HL-60/S4 (cell line): ENCODE measurements at regions not wholly inside any gene's neighbourhood (a gene's known extent, or its start where the extent isn't known, plus 50 kb on each side); places are given as distances from the start of the nearest gene placed in this dataset.
"Not testable (repeated sequence)": the region's sequence is repeated elsewhere in the genome, so short reads cannot be mapped to it uniquely, and the experiment has no call there.

Experiments used
- in situ Hi-C: fragments of 300-500 bp; cut with MboI; formaldehyde crosslinking; loops from 2 replicates; pipeline ENCODE4 v1.14.3; 2022; ENCODE audit warnings: low sequenced_read_pairs

DNA sequence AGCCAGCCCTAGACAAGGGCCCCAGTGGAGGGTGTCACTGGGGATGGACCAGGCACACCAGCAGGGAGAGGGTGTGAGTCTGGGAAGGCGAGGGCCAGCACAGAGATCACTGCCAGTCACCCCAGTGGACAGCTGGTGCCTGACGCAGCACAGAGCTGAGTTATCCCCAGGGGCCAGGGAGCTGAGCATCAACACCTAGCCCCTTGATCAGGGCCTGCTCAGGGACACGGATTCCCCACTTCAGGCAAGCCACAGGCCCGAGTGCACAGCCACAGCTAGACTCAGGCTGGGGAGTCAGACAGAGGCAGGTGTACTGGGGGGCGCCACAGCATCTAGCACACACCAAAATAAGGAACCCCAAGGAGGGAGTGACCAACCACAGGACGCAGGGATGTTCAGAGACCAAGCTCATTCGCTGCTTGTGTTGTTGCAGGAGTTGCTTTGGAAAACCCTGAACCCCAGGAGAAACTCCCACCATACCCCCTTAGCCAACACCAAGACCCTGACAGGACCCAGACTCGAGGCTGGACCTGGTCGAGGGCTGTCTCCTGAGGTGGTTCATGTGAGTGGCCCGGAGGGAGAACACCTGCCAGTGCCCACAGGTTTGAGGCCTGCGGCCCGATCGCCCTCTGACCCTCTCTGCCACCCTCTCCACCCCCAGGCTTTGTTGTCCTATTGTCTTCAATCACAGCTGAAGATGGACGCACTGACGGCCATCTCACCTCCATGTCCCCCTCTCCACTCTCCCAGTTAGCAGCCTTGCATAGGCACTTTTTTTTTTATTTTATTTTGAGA, 146.8 kb downstream of the TPRA1 start:
- in situ Hi-C loops, result no loop called here

GRCh38 chr3:127442506-127442905, 148.0 kb downstream of the TPRA1 start:
- in situ Hi-C loops, result no loop called here

GRCh38 chr3:127441764-127442163, 148.8 kb downstream of the TPRA1 start:
- in situ Hi-C loops, result no loop called here

DNA sequence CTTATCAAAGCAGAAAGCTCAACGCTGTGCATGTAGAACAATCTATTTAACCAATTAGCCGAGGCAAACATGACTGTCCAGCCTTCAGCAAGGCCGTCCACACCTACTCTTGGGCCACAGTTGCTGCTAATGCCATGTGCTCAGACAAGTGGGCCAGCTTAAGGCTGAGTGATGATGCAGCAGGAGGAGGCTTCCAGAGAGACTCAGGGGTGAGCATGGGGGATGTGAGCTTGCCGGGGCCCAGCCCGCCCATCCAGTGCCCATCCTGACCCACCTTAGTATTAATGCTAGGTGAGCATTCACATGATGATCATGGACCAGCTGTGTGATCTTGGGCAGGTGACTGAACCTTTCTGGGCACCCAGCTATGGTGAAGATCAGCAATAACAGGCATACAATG, 150.1 kb downstream of the TPRA1 start:
- in situ Hi-C loops, result no loop called here

DNA sequence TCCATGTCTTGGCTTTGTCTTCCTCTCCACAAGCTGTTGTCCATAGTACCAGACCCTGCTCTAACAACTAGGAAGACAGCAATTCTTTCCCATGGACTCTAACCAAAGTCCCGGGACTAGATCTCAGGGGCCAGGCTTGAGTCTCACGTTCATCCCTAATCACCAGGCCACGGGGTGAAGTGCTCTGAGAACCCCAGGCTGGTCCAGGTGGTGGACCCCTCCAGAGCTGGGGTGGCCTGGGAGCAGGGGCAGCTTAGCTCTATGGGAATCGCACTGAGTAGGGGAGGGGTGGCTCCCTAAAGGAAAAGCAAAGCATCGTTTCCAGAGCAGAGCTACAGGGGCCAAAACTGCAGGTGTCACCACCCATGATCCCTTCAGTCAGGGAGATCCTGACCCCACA, 150.9 kb downstream of the TPRA1 start:
- in situ Hi-C loops, result no loop called here

- in situ Hi-C loops, result no loop called here
Measured at GRCh38 chr3:127438951-127439350, 151.1 kb upstream of the PRR20G start.

DNA sequence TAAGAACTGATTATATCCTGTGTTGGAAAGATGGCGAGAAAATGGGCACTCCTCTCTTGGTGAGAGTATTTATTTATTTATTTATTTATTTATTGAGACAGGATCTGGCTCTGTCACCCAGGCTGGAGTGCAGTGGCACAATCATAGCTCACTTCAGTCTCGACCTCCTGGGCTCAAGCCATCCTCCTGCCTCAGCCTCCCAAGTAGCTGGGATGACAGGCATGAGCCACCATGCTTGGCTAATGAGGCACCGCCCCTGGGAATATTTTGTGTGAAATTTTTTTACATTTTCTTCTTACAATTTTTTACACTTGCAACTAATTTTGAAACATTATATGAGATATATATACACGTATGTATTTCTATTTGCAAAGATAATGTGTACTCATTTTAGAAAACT, 150.5 kb upstream of the PRR20G start:
- in situ Hi-C loops, result no loop called here

GRCh38 chr3:127435299-127435698, 147.5 kb upstream of the PRR20G start:
- in situ Hi-C loops, result not testable (repeated sequence)

GRCh38 chr3:127431066-127431465, 143.2 kb upstream of the PRR20G start:
- in situ Hi-C loops, result no loop called here

GRCh38 chr3:127428344-127428997, 140.6 kb upstream of the PRR20G start:
- in situ Hi-C loops, result no loop called here

- in situ Hi-C loops, result no loop called here
Measured at GRCh38 chr3:127427666-127428065, 139.8 kb upstream of the PRR20G start.

DNA sequence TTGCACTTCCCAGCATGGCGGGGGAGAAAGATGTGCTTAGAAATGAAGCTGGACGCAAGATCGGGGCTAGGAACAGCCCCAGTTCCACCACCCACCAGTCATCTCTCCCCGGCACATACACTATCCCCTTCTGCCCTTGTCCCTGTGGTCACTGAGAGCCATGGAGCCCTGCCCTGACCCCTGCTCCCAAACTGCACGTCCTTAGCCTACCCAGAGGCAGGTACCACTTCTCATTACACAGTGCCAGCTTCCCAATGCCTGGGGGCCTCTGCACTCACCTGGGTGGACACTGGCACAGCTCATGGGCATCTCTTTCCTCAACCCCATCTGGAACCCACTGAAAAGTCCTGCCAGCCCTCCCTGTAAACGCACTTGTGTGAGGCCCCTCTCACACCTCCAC, 139.3 kb upstream of the PRR20G start:
- in situ Hi-C loops, result no loop called here

DNA sequence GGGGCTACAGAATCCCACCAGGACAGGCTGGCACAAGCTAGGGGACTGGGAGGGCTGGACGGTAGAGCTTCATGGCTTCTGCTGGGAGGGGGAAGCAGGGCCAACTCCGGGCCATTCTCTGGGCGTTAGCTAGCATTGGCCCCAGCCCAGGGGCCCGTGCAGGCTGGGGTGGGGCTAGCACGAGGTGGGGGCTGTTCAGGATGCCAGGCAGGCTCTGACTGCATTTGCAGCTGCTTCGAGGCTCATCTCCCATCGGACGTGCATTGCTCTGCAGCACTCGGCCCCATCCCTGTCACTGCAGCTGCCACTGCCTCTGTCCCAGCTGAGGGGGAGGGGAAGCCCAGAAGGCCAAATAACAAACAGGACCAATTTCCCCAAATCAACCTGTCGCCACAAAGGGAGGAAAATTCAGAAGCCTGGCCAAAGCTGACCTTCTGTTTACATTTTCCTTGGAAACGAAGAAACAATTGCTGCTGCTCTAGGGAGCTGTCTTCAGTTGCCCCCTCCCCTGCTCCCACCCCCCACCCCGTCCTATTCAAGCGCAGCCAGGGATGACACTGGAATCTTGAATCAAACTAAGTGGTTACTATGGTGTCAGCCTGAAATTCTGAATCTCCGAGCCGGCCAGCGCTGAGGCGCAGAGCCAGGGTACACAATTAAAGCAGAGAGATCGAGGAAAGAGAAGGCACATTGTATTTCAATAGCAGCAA, 138.8 kb upstream of the PRR20G start:
- in situ Hi-C loops, result no loop called here

DNA sequence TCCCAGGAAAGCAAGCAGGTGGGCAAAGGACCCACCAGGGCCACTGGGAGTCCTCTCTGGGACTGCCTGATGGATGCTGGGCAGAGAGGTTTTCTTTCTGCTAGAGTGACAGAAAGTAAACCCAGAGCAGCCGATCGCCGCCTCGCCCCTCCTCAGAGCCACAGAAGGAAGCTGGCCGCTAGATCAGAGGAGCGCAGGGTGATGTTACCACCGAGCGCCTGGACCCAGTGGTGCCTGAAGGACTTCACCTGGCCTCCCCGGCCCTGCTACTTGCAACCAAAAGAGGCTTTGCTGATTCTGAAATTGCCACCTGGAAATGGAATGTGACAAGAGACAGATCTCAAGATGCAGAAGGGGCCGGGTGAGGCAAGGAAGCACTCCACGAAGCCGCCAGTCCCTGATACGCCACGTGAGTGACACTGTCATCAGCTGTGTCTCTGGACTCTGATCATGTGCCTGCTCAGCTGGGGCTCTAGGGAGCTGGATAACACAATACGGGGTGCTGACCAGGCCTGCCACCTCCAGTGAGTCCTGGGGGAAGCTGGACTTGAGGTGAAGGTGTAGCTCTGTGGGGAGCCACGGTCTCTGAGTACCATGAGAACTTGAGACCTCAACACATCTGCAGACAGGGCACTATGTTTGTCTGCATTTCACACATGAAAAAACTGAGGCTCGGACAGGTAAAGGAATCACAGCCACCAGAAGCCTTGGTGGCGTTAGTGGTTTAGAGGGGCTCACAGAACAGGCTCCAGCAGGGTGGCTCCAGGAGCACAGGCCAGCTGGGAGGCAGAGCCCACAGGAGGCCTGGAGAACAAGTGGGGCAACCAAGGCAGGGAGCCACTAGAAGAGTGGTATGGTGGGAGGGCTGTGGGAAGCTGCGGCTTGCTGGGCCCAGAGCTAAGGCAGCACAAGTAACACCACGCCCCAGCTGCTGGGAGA, 137.9 kb upstream of the PRR20G start:
- in situ Hi-C loops, result no loop called here

GRCh38 chr3:127424766-127425504, 137.1 kb upstream of the PRR20G start:
- in situ Hi-C loops, result no loop called here

- in situ Hi-C loops, result no loop called here
Measured at GRCh38 chr3:127423856-127424765, 136.3 kb upstream of the PRR20G start.

DNA sequence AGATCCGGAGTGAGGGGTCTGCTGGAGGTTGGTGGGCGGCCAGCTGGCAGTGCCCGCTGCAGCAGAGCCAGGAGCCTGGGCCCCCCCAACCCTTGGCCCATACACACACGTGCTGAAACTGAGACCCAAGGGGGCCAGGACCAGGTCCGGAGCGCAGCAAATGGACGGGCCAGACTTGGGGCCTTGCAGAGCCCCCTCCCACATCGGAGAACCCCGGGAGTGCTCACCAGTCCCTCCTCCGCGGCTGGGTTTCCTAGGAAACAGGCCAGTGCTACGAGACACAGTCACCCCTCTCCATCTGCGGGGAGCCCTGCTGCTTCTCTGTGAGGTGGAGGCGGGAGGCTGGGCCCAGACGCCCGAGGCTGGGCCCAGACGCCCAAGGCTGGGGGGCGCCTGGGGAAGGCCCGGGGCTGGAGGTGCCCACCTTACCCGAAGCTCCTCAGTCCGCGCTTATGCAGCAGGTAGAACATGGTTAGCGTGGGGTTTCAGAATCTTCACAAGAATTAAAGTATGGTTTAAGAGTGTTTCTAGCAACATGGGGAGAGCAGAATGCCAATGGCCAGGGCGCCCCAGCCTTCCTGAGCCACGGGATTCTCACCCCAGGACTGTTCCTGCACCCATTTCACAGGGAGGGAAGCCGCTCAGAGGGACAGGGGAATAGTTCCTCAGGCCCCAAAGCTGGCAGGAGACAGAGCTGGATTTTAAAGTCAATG, 135.0 kb upstream of the PRR20G start:
- in situ Hi-C loops, result no loop called here

DNA sequence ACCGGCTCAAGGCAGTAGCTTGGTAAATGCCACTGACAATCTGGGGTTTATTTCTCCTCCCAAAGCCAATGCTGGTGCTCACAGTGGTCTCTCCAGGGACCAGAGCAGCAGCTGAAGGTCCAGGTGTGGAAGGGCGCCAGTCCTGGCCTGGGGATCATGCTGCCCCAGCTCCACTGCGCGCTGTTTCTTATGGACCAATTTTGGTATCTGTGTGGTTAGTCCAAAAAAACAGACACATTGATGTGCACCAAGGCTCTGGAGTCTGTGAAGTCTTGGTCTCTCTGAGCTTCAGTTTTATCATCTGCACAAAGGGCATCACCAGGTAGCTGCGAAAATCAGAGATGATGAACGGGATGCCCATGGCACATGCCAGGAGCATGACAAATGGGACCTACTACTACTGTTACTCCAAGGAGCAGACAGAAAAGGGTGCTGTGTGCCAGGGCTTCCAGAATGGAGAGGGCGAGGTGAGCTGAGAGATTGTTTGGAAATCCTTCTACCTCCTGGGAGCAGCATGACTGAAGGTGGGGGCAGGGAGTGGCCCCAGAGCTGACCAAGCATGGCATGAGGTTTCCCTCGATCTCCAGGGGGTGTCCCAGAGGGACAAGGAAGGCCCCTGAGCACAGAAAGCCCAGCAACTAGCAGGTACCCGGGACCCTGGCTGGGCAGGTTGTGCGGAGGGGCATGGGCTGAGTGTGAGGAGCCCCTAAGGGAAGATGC, 134.3 kb upstream of the PRR20G start:
- in situ Hi-C loops, result no loop called here
